Stimulated activated CD4-positive, alpha-beta T cell treated with anti-CD3 and anti-CD28 coated beads, Interleukin-1b, Interleukin-23, amount 100 ng/mL, for 48 hours (primary cell): ENCODE measurements at regions not wholly inside any gene's neighbourhood (a gene's known extent, or its start where the extent isn't known, plus 50 kb on each side); places are given as distances from the start of the nearest gene placed in this dataset.
"Not testable (repeated sequence)": the region's sequence is repeated elsewhere in the genome, so short reads cannot be mapped to it uniquely, and the experiment has no call there.

Source experiments
- DNase-seq: peaks from one replicate; pipeline ENCODE4 v3.0.0-alpha.2; 2020

DNA sequence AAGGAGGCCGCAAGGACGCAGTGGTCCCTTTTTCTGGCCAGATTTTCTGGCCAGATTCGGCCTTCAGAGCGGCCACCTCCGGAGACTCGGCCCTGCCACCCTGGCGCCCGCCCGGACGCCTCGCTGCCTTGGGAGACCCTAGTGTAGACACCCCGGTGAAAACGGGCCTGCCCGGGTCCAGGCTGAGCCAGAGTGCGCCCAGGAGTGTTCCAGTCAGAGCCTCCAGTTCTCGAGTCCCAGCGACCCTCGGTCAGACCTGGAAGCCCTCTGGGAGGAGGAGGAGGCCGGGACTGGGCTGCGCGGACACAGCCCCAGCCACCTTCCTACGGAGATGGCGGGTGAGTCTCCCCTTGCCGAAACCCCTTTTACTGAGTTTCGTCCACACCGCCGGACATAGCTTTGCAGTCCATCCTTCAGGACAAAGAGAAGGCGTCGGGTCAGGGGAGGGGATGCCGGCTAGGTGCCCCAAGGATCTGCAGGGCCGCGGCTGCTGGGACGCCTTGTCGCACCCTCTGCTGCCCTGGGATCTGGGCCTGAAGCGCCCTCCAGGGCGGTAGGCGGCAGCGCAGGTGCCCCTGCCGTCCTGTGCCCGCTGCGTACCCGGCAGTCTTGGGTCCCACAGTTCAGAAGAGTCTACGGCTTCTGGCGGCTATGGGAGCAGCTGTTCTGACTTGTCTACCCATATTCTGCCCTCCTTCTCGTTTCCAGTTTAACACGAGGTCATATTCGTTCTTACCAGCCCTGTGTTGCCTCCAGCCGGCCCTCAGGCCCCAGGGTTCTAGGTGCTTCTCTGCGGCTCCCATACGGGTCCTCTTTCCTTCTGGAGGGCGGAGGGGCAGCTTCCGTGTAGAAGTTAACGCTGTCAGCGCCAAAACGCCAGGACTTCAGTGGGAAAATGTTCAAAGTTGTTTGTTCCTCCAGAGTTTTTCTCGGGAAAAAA is 1771.7 kb upstream of the CDH9 start:
- no peak for DNase-seq

DNA sequence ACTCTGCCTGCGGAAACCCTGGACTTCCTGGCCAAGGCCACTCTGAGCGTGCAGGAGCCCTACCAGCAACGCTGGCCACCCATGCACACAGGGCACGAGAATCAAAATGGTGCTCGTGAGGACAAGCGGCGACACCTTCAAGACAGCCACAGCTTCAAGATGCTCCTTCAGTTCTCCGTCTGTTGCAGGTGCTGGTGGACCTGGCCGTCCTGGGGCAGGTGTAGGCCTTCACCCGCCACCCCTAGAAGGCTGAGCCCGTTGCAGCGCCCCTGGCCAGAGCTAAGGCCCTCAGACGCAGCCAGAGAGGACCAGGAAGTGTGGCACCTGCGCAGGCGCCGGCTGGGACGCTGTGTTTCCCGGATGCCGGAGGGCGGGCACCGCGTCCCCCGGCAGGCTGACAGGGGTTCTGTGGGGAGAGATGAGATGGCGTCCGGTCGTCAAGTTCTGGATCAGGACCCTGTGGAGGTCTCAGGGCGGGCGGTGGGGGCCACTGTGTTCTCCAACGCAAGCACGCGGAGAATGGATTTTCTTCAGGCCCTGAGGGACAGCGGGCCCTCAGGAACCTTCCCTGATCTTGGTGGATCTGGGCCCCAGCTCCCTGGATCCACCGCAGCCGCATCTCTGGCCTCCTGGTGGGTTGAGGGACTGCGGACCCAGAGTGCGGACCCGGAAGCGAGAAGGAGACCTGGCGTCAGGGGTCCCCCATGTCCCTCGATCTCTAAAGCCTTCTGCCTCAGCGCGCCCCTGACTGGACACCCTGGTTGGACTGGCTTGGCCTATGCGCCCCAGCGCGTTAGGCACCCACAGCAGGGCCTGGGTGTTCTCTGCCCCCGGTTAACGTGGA is 1770.8 kb upstream of the CDH9 start:
- DNase-seq = no peak

DNA sequence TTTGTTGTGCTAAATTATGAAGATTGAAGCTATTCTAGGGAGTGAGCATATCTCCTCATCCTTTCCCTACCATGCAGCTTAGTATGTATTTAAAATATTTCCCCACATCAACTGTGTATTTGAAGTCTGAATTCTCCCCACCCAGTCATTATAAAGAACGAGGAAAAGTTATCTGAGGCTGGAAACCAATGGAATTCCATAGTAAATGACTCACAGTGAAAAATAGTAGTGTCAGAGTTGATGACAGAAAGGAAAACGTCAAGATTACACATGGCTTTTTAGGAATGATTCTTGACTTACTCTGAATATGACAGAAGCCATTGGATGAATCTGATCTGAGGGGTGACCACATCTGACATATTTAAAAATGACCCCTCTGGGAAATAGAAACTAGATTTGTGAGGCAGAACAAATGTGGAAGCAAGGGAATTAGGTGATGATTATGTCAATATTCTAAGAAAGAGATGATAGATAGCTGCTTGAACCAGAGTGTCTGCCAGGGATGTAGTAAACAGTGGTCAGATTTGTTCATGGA is 1768.9 kb upstream of the CDH9 start:
- no peak for DNase-seq

DNA sequence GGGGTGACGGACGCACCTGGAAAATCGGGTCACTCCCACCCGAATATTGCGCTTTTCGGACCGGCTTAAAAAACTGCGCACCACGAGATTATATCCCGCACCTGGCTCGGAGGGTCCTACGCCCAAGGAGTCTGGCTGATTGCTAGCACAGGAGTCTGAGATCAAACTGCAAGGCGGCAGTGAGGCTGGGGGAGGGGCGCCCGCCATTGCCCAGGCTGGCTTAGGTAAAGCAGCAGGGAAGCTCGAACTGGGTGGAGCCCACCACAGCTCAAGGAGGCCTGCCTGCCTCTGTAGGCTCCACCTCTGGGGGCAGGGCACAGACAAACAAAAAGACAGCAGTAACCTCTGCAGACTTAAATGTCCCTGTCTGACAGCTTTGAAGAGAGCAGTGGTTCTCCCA is 1760.6 kb upstream of the CDH9 start:
- not testable (repeated sequence) for DNase-seq

DNA sequence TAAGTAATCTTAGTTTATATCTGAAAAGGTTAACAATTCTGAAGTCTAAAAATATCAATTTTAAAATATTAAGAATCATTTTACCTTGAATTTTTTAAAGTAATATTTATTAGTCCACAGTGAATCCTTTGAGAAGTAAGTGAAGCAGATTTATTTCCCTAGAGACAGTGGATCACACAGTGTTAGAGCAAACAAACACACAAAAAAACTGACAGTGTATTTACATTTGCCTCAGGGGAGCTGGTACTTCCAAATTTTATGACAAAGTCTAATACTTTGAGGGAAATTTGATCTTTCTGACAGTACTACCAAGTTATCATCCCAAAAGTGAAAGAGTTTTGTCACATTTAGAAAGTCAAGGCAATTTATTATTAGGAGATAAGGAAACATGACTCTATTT is 1750.6 kb upstream of the CDH9 start:
- DNase-seq = no peak

DNA sequence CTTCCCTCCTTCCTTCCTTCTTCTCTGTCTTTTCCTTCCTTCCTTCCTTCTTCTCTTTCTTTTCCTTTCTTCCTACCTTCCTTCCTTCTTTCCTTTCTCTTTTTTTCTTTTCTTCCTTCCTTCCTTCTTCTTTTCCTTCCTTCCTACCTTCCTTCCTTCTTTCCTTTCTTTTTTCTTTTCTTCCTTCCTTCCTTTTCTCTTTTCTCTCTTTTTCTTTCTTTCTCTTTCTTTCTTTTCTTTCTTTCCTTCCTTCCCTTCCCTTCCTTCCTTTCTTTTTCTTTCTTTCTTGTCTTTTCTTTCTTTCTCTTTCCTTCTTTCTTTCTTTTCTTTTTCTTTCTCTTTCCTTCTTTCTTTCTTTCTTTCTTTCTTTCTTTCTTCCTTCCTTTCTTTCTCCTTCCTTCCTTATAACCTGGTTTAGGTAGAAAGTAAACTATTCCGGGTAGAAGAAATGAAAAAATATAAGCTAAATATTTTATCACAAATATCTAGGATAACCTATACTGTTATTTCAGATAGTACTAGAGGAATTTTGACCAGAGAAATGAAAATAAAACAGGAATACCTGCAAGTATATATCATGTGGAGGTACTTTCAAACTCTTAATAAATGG is 1741.8 kb upstream of the CDH9 start:
- no peak for DNase-seq

DNA sequence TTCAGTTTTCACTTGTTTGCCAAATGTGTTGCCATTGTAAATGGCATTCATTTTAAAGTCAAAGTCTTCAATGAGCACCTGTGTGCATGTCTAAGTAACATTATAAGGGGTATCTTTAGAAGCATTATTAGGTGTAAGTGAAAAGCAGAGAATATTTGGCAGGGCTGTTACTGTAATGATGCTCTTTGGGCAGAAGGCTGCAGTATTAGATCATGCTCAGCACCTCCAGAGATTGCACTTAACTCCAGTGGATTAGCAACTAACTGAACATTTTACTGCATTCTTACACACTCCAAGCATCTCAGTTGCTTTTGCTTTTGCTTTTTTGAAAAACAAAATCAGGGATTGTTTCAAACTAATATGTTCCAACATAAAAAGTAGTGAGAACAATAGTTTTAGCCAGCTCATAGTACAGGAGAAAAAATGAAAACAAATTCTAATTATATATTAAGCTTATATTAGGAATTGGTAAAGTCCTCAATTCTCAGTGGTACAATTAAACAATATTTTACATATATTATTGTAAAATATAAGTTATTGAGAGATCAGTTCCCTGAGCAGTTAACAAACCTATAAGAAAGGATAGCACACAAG is 1740.9 kb upstream of the CDH9 start:
- no peak for DNase-seq

DNA sequence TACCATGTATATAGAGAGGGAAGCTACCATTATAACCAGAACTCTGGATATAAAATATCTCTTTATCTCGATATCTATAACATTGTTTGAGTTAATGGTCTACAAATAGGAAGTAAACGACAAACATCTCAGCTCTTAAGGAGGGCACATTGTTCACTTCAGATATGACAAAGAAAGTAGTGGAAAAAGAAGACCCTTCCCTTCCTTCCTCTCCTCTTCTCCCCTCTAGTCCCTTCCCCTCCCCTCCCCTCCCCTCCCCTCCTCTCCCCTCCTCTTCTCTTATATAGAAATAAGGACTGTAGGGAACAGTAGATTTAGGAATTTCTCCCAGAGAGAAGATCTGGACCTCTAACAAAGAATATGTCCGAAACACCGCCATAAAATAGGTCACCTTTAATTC is 1731.9 kb upstream of the CDH9 start:
- DNase-seq = no peak

DNA sequence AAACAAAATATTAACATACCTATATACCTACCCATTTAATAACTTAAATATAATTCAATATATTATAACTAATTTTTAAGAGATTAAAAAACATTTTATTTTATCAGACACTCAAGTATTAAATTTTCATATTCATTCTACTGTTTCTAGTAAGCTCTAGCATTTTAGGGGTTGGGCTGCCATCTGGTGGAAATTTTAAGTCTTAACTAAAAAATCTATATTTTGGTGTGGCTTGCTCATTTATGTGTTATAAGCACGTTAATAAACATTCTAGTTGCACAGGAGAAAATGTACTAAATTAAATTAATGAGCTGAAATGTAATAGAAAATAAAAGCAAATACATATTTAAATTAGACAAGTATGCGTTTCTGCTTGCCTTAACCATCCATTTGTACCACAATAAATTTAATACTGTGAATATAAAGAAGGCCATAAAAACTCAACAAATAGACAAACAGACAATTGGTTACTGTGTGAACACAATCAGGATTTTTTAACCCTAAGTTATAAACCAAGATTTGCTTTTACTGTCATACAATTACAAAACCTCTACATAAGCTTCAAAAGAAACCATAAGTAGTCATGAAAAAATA is 1728.3 kb upstream of the CDH9 start:
- no peak for DNase-seq

DNA sequence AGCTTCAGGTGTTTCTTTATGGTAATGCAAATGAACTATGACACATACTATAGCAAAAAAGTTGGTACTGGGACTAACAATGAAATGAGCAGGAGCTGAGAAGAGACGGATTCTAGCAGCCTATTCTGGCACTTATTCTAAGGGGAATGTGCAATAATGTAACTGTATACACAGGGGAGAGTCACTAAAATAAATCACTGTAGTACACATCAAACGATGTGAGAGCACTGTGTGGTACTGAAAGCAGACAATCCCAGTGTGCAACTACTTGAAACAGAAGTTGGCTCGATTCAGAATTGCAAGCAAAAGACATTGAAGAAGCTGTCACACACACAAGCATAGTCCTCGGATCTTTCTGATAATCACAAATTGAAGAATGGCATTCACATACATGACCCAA is 1713.0 kb upstream of the CDH9 start:
- DNase-seq = no peak

DNA sequence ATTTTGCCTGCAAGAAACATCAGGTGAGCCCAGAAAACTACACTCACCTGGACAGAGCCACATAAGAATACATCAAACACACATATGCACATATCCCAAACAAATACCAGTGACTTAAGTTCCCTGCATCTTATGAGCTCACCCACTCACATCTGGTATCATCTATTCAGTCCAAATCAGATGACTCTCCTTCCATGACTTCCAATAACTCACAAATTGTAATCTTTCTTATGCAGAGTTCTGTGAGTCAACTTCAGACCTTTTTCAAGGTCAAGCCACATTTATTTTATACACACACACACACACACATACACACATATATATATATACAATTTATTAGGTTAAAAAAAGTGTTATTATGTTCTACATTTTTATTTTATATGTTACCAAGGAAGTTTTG is 1711.9 kb upstream of the CDH9 start:
- no peak for DNase-seq

DNA sequence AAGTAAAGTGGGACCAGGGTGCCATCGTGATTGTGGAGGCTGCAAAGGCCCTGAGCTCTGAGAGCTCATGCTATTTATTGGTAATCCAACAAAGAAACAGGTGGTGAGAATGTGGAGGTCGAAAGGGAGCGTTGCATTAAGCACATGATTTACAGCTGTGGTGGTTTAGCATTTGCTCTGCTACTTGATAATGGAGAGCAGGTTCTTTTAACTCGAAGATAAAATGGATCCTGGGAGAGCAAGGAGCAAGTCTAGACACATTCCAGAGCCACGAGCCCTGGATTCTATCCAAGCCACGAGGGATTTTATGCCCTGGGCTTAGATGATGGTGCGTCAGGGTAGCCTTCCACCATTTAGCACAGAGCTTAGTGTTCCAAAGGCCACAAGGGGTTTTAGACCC is 1710.1 kb upstream of the CDH9 start:
- no peak for DNase-seq

DNA sequence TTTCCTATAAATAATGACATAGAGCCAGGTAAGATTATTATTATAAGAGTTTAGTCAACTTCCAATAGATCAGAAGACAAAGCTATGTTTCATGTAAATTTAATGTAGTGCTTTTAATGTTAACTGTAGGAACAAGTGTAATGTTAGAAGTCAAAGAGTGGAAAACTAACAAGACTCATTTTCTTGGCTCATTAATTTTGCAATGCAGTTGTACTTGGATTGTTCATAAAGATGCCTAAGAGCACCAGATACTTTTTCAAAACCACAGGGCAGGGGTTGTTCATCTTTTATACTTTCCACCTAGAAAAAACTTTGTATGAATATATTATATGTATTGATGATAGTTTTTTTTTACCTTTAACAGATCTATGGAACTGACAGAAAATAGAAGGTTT is 1705.3 kb upstream of the CDH9 start:
- no peak for DNase-seq

DNA sequence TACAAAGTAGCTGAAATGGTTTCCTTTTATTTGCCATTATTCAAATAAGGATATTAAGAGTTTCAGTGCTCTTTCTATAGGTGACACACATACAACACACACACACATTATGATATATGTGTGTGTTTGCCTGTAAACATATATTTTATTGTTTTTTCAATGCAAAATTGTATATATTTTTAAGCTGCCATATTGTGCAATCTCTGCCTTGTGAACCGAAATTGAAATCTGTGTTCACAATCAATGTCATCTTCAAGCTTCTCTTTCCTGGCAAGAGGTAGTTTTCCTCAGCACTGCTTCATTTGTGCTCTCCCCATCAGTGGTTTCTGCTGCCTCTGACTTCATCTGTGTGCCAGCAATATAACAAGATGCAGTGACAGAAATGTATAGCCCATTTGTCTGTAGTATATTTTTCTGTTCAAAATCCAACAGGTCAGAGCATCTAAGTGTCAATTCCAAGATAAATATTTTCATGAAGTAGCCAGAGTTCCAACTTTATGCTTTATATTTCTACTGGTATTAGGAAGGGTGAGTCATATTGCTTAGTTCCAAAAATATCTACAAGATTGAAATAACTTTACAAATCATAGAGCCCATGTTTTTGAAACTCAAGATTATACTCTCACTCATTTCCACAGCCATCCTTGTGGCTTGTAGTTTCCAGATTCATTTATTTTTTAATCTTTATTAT is 1704.8 kb upstream of the CDH9 start:
- DNase-seq = no peak

DNA sequence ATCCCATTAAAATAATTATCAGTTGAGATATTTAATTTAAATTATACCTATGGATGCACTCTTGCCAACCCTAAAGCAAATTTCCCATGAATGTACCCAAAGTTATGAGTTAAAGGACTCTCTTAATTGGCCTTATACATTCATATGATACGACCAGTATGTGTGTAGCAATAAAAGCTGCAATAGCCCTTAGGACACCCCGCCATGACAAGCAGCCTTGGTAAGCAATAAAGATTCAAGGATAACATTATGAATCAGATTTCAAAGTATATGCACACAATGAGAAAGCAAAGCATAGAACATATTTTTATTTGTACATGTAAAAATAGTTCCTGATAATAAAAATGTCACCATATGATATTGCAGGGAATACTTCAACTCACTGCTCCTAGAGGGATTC is 1699.3 kb upstream of the CDH9 start:
- no peak for DNase-seq

DNA sequence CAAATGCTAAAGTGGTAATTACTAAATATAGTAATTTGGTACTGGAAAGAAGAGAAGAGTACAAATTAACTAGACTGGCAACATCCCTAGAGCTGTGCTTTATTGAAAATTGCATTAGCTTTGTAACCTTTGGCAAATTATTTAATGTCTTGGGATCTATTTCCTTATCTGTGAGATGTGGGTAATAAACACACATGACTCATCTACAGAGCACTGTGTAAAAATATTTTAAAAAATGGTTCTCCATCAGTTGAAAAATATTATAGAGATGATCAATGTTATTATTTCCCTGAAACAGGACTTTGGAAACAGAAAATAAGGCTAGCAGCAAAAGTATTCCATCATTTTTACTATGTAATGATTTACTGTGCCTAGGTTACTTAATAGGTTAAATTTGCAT is 1698.8 kb upstream of the CDH9 start:
- DNase-seq = no peak

DNA sequence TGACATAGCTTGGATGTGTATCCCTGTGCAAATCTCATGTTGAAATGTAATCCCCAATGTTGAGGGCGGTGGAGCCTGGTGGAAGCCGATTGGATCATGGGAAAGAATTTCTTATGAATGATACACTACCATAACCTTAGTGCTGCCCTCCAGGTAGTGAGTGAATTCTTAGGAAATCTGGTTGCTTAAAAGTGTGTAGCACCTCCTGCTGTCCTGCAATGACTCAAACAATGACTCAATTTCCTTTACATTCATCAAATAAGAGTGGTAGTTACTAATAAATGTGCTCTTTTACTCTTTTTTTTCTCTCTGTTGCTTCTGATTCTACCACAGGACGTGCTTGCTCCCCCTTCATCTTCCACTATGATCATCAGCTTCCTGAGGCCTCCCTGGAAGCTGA is 1696.0 kb upstream of the CDH9 start:
- DNase-seq = no peak

DNA sequence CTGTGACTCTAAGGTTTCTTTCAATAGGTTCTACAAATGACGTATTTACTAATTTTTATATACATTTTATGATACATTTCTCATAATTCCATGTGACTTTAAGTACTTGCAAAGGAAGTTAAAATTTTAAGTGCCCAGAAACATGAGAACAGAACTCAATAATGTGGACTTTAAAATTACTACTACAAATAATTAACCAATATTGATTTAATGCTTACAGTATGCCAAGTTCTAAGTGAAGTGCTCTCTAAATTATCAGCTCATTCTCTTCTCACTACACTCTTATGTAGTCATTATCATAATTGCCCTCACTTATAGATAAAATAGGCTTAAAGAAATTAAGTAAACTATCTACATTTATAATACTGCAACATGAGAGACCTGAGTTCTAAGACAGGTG is 1690.7 kb upstream of the CDH9 start:
- no peak for DNase-seq

DNA sequence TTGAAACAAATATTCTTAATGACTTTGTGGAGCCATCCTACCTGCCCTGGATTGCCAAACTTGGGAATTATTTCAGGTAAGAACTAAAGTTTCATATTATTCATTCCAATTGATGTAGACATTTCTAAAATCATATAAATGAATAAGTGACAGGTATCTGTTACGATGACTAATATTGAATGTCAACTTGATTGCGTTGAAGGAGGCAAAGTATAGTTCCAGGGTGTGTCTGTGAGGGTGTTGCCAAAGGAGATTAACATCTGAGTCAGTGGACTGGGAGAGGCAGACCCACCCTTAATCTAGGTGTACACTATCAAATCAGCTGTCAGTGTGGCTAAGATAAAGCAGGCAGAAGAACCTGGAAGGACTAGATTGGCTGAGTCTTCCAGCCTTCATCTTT is 1688.4 kb upstream of the CDH9 start:
- no peak for DNase-seq

DNA sequence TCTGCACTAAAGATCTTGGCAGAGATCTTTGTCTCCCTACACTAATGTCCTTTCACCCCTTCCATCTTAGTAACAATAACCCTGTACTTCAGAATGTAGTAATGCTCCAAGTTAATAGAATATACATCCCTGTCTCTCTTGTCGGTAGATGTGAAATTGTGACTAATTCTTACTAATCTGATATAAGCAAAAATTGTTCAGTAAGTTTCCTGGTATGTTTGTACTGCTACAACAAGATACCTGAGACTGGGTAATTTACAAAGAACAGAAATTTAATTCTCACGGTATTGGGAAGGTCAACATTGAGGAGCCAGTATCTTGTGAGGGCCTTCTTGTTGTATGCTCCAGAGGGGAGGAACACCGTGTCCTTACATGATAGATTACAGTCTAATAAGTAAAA is 1686.6 kb upstream of the CDH9 start:
- no peak for DNase-seq

DNA sequence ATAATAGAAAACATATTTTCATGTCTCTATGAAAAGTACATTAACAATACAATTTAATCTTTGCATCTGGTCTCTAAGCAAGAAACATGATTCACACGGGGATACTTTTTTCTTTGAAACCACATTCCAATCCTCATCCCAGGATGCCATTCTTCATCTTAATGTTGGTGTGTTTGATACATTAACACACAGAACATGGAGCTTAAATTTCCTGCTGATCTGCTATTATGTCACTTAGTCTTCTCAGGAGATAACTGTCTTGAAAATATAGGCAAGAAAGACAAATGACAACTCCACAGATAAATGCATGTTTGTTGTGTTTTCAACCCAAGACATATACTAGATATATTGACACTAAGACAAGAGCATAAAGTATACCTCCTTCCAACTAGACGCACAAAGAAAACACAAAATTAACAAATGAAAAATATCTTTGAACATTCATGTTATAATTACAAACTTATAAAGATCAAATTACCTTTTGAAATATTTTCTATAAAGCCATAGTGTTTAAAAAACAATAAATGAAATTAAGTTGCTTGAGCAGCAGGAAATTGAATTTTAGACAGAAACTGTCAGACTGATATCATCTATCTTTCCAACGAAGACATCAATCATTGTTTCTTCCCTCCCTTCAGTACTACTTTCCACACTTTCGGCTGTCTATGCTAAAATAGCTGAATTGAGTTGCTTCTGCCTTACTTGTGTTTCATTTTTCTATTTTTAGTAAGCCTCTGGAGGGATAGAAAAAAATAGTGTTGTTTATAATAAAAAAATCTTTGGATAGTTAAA is 1676.7 kb upstream of the CDH9 start:
- no peak for DNase-seq
